SW480 (cell line): ENCODE measurements at regions not wholly inside any gene's neighbourhood (a gene's known extent, or its start where the extent isn't known, plus 50 kb on each side); places are given as distances from the start of the nearest gene placed in this dataset.

ENCODE experiments used
- DNase-seq: peaks from one replicate; pipeline ENCODE4 v3.0.0-alpha.2; 2016; ENCODE audit warnings: low spot score

- DNase-seq: no peak
Measured at GRCh38 chr12:74910831-74911230, 298.8 kb downstream of the KCNC2 start.

GRCh38 chr12:74914378-74914777, 295.3 kb downstream of the KCNC2 start:
- no peak for DNase-seq

GRCh38 chr12:74915718-74916117, 293.9 kb downstream of the KCNC2 start:
- no peak for DNase-seq

- DNase-seq: no peak
Measured at GRCh38 chr12:74917743-74918142, 291.9 kb downstream of the KCNC2 start.

DNA sequence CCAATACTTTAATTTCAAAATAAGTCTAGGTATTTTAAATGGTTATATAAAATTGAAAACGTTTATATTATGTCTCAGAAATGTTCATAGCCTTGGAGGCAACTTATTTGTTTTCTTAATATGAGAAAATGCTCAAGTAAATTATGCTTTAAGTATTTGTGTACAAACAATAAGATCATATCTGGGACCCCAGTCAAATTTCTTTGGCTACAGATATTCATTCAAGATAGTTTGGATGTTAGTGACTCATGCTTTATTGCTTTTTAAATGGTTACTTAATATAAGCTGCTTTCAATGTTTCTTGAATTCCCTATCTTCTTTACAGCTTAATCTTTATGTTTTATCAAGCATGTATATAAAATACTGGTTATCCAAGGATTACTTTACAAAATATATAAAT, 291.3 kb downstream of the KCNC2 start:
- no peak for DNase-seq

DNA sequence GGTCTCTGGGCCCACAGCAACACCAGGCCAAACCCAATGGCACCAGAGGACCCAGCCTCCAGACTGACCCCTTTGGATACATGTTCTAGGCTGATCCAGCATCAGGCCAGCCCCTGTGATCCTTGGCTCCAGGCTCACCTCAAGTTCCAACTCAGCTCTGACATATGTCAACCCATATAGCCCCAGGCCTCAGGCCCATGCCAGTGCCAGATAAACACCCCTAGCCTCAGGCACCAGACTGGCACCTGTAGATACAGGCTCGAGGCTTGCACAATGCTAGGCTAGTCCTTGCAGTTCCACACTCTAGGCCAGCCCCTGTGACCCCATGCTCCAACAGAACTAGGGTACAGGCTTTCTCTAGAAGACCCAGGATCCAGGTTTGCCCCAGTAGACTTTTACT, 287.5 kb downstream of the KCNC2 start:
- no peak for DNase-seq

GRCh38 chr12:74922642-74923041, 287.0 kb downstream of the KCNC2 start:
- DNase-seq: no peak

DNA sequence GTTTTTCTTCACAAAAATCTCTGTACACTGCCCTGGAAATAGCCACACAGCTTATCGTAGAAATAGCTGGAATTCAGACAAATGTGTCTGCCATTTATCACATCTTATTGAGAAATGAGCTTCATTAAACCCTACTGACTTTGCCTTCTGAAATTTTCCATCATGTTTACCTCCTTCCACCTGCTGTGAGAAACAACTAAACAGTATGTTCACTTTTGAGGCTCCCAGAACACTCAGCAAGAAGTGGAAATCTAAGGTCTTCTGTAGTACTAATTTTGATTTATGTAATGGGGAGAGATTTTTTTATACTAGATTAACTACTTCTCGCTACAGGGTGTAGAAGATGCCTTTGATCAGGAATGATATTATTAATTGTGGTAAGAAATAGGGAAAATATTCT, 268.0 kb downstream of the KCNC2 start:
- DNase-seq: no peak

DNA sequence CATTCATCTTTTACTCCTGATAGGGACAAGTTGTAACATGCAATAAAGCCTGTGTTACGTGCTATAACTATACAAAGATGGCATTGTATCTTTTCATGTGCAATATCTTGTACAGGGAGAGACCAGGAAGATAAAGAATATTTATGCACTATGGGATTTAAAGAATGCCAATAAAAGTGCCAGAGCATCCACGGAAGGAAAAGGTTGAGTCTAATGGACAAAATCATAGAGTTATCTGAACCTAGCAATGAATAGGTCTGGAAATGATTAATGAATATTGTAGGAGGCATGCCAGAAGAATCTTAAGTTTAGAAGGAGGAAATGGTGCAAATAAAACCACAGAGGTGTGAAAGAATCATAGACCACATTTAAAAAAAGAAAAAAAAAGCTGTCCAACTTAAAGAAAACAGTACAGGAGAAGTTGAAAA, 263.9 kb downstream of the KCNC2 start:
- DNase-seq: peak; percentile 2

DNA sequence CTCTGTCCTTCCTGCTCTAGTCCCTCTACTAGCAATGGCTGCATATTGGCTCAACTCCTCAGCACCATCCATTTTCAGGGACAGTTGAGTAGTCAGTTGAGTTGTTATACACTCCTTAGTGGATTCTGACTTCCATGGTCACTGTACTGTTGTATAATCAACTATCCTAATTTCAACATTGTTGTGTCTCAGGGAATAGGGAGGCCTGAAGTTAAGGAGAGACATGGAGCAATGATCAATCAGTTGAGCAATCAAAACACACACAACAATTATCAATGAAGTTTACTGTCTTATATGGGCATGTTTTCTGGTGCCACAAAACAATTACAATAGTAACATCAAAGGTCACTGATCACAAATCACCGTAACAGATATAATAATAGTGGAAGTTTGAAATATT, 255.9 kb downstream of the KCNC2 start:
- DNase-seq: no peak

GRCh38 chr12:74957231-74957630, 252.4 kb downstream of the KCNC2 start:
- no peak for DNase-seq

- DNase-seq: no peak
Measured at GRCh38 chr12:74957634-74958033, 252.0 kb downstream of the KCNC2 start.

DNA sequence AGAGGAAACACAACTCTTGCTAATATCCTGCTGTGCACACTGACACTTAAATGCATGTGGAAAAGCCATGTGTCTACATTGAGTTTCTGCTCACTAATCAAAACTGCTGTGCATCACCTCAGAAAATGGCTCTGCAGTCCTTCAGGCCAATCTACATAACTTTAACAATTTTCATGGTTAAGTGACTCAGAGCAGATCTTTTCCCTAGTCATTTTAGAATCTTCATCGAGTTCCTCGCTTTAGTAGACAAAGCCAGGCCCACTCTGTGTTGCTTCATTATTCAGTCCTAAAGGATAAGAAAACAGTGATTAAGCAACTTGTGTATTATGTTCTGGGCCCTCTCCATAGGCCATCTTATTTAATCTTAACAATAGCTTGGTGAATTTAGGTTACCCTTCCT, 250.0 kb downstream of the KCNC2 start:
- DNase-seq: no peak

DNA sequence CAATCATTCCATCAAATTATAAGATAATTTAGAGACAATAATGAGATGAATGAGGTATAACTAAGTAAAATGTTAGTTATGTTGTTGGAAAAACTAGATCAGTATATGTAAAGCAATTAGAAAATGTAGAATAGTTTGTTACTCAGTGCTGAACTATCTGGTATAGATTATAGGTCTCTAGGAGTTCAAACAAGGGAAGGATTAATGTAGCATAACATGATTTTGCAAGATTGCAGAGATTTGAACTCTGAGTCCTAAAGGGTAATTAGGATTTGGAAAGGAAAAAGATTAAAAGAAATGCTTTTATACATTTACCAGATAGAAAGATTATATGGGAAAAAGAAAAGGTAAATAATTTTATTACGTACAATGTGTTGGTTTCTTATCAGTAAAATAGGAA, 246.3 kb downstream of the KCNC2 start:
- no peak for DNase-seq

GRCh38 chr12:74963867-74964331, 245.7 kb downstream of the KCNC2 start:
- no peak for DNase-seq

DNA sequence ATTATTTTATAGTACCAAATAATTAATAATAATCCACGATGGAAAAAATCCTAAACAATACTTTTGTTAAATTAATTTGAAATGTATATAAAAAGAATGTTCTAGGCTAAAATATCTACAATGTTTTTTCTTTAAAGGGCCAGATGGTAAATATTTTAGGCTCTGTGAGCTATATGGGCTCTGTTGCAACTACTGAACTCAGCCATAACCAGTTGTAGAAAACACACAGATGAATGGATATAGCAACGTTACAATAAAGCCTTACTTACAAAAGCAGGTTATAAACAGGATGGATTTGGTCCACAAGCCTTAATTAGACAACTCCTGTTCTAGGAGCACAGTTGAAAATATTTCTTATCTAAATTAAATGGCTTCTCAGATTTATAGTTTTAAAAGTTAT, 245.2 kb downstream of the KCNC2 start:
- DNase-seq: no peak

DNA sequence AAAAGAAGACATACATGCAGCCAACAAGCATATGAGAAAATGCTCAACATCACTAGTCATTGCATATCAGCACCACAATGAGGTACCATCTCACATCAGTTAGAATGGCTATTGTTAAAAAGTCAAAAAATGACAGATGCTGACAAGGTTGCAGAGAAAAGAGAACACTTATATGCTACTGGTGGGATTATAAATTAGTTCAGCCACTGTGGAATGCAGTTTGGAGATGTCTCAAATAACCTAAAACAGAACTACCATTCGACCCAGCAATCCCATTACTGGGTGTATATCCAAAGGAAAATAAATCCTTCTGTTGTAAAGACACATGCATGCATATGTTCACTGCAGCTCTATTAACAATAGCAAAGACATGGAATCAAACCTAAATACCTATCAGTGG, 238.4 kb downstream of the KCNC2 start:
- no peak for DNase-seq

DNA sequence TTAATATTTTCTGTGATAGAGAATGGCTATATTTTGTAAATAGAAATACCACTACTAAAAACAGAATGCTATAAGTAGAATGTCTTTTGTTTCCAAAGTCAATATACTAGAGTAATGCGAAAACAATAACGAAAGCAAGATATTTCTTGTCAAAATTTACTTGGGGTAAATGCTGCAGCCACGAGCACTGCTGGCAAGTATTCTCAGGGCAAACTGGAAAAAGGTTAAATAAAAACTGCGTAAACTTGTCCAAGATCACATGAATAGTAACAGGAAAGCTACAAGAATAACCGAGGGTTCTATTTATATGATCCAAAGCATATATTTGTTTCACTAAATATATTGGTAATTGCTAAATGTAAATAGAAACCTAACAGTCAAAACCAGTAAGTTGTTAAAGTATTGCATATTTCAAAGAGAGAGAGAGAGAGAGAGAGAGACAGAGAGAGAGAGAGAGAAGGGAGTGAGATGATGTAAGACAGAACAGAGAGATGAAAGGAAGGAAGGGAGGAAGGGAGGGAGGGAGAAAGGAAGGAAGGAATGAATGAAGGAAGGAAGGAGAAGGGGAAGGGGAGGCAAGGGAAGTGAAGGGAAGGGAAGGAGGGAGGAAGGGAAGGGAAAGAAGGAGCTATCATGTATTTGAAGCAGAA, 231.7 kb downstream of the KCNC2 start:
- no peak for DNase-seq

- no peak for DNase-seq
Measured at GRCh38 chr12:74980510-74980909, 229.1 kb downstream of the KCNC2 start.

- no peak for DNase-seq
Measured at GRCh38 chr12:74981541-74981940, 228.1 kb downstream of the KCNC2 start.

DNA sequence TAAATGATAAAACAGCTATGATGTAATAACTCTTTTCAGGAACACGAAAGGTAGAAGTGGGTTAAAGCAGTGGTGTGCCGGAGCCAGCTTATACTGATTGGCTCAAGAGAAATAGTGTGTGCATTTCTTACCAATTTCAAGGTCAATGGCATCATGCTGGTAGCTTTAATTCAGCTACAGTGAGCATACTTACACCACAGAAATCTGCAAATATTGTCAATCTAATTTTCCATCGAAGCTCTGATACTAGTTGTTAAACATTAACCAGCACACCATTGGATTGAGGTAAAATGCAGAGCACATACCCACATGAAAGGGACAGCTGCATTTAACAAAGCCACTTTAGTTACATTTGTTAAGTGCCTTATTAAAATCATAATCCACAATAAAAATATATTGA, 225.7 kb downstream of the KCNC2 start:
- DNase-seq: peak; percentile 82

DNA sequence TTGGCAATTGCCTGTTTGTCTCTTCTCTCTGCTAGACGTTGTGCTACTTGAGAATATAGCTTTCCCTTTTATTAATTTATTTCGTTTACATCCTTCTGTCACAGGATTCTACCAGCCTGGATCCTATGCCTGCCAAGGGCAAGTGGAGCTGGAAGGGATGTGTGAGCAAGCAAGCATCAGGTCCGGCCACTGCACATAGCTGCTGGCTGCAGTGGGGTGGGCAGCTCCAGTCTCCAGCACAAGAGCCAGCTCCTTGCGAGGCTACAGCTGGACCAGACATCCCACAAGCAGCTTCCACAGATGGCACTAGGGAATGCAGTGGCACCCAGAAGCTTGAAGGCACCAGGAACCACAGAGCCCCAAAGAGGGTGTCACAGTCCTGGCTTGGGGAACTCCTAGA, 225.0 kb downstream of the KCNC2 start:
- DNase-seq: no peak

GRCh38 chr12:74985293-74985985, 224.2 kb downstream of the KCNC2 start:
- no peak for DNase-seq

GRCh38 chr12:74985986-74986319, 223.7 kb downstream of the KCNC2 start:
- DNase-seq: no peak
